Adipocyte (in vitro differentiated cells): ENCODE measurements at regions not wholly inside any gene's neighbourhood (a gene's known extent, or its start where the extent isn't known, plus 50 kb on each side); places are given as distances from the start of the nearest gene placed in this dataset.

ENCODE experiments used
- DNase-seq: peaks from one replicate; pipeline ENCODE4 v3.0.0-alpha.2; 2015; ENCODE audit warnings: low read depth
- H3K27me3 ChIP-seq: replicated peaks from 2 replicates; pipeline ENCODE4 v1.7.0; 2013; ENCODE audit warnings: mild to moderate bottlenecking, low read length, moderate library complexity; ENCODE audit not compliant: control insufficient read depth, insufficient read depth
- H3K36me3 ChIP-seq: 2 replicates; pipeline ENCODE4 v1.7.0; 2013; ENCODE audit warnings: low read length, mild to moderate bottlenecking, moderate library complexity; ENCODE audit not compliant: control insufficient read depth, insufficient read depth, severe bottlenecking
- H3K4me1 ChIP-seq: 2 replicates; pipeline ENCODE4 v1.7.0; 2013; ENCODE audit warnings: mild to moderate bottlenecking, low read length, moderate library complexity; ENCODE audit not compliant: control insufficient read depth, insufficient read depth
- H3K4me3 ChIP-seq: 2 replicates; pipeline ENCODE4 v1.7.0; 2013; ENCODE audit warnings: mild to moderate bottlenecking, low read length, moderate library complexity
- H3K9ac ChIP-seq: 2 replicates; pipeline ENCODE4 v1.7.0; 2013; ENCODE audit warnings: mild to moderate bottlenecking, low read length, moderate library complexity
- H3K9me3 ChIP-seq: 2 replicates; pipeline ENCODE4 v1.7.0; 2013; ENCODE audit warnings: mild to moderate bottlenecking, low read length, moderate library complexity; ENCODE audit not compliant: control insufficient read depth

DNA sequence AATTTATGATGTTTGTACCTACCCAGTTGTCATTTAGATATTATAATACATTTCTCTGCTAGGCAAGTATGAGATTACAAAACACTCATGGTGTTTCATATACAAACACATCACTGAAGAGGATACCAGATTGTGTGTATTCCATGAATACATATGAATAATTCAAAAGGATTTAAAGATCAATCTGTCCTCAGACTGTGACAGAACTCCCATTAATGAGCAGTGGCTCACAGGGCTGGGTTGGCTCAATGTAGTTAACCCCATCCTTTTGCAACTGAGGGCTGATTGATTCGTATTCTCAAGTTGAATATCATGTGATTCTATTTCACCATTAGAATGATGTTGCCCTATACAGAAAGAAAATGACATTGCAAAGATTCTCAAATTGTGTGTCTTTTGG is 79.6 kb upstream of the SPANXN2 start:
- H3K9me3 ChIP-seq: no peaks in the 10 kb centered on the region
- H3K27me3 ChIP-seq: no peaks in the 10 kb centered on the region
- H3K4me3 ChIP-seq: no peak overlapping the region
- no peaks in the 10 kb centered on the region for H3K4me1 ChIP-seq
- no peak for DNase-seq
- H3K36me3 ChIP-seq: no peaks in the 10 kb centered on the region
- H3K9ac ChIP-seq: no peak overlapping the region

DNA sequence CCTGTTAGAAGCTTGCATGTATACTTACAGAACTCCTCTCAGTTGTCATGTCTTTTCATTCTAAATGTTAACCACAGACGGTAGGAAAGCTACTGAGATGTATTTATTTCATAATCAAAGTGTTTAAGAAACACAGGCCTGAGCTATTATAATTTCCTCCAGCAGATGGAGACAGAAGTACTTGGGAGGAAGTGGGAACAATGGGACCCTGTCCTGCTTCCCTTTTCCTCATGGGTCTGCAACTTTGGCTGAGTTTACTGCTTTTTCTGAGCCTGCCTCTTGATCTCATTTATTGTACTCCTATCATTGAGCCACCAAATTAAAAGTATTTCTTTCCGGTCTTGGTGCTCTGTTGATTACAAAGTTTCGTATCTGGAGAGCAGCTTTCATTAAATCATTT is 67.7 kb upstream of the SPANXN2 start:
- no peak overlapping the region for H3K4me3 ChIP-seq
- no peaks in the 10 kb centered on the region for H3K27me3 ChIP-seq
- peak; percentile 1 for DNase-seq
- no peaks in the 10 kb centered on the region for H3K36me3 ChIP-seq
- H3K9me3 ChIP-seq: no peaks in the 10 kb centered on the region
- no peaks in the 10 kb centered on the region for H3K4me1 ChIP-seq
- no peak overlapping the region for H3K9ac ChIP-seq

DNA sequence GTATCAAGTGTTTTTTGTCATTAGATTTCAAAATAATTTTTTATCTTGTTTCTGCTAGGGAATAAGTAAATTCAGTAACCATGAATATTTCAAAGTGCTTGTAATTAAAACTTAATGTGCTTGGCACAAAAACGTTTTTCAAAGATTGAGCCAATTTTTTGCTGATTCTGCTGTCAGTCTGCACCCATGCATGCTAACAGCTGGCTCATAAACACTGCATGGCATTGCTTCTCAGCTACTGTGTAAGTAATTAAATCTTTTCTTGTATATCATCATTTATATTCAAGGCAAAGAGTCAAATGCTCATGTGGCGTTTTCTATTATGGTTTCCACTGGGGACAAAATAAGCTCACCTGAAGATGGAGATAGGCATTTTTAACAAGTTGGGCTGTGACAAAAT is 66.8 kb upstream of the SPANXN2 start:
- no peaks in the 10 kb centered on the region for H3K27me3 ChIP-seq
- DNase-seq: no peak
- no peaks in the 10 kb centered on the region for H3K36me3 ChIP-seq
- no peak overlapping the region for H3K9ac ChIP-seq
- no peak overlapping the region for H3K4me3 ChIP-seq
- no peaks in the 10 kb centered on the region for H3K4me1 ChIP-seq
- H3K9me3 ChIP-seq: no peaks in the 10 kb centered on the region

DNA sequence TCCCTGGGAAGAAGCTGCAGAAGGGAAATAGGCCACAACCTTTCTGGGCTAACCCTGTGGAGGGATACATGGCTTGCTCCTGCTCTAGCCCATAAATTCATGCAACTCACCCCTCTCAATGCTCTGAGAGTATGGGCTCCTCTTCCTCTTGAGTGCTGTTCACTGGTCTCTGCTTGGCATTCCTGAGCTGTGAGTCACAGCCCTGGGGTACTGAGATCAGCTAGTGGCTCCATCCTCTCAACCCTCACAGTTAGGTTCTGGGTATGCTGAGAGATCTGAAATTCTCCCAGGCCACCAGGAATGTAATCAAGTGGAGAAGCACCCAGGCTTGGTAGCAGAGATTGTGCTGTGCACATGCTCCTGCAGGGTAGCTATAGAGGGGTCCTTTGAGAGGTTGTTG is 60.6 kb upstream of the SPANXN2 start:
- no peak overlapping the region for H3K4me3 ChIP-seq
- H3K9ac ChIP-seq: no peak overlapping the region
- H3K4me1 ChIP-seq: no peaks in the 10 kb centered on the region
- no peaks in the 10 kb centered on the region for H3K36me3 ChIP-seq
- H3K9me3 ChIP-seq: no peaks in the 10 kb centered on the region
- no peak for DNase-seq
- H3K27me3 ChIP-seq: no peaks in the 10 kb centered on the region
